K562 (cell line): ENCODE measurements at regions not wholly inside any gene's neighbourhood (a gene's known extent, or its start where the extent isn't known, plus 50 kb on each side); places are given as distances from the start of the nearest gene placed in this dataset.

Source experiments
- ATAC-seq: fragments of 200-7000 bp; cut with Tn5 transposase; 3 replicates; pipeline ENCODE4 v1.9.1; 2020; ENCODE audit warnings: moderate library complexity
- BruUV-seq: library from RNA; stranded (reverse); fragments of 400-500 nt; replicated peaks from 2 replicates; lab custom pipeline; 2021; lab: Mats Ljungman, UMichigan
- CTCF ChIA-PET: fragments of 300-600 bp; formaldehyde crosslinking; extraction: SDS; loops from one replicate; lab custom pipeline; 2021; ENCODE audit warnings: low intra/inter-chr PET ratio; lab: Yijun Ruan, JAX
- POLR2A ChIA-PET: fragments of 300-600, 350-650 bp; sonication (Branson Sonifier 250); formaldehyde crosslinking; extraction: SDS; loops from one replicate; lab custom pipeline; 2021; ENCODE audit warnings: antibody characterized with exemption, inconsistent platforms; lab: Yijun Ruan, JAX
- DNase-seq, 4 experiments: peaks; one replicate each; pipeline versions ENCODE4 v3.0.0 to v3.0.0-alpha.2; 2011 to 2018; ENCODE audit warnings: low spot score in 3 of 4, mixed read lengths in 3 of 4; ENCODE audit errors: extremely low read depth in 1 of 4
- FAIRE-seq: peaks from 2 replicates; lab custom pipeline; 2011; peaks lifted over from hg19 to GRCh38; lab: Jason Lieb, UNC
- H2AFZ ChIP-seq: 2 replicates; pipeline ENCODE4 v1.6.0; 2011; ENCODE audit warnings: low read depth, low read length, control low read depth, inconsistent platforms
- H3K27ac ChIP-seq: fragments of 200-600 bp; 3 replicates; pipeline ENCODE4 v1.8.0; 2011; ENCODE audit warnings: low read depth, mild to moderate bottlenecking, control low read depth, inconsistent platforms, low read length, moderate library complexity, mixed read lengths; ENCODE audit errors: extremely low read depth
- H3K27me3 ChIP-seq, 2 experiments: fragments of 300-600 bp in 1 of 2; 2 replicates in 1 of 2; 3 replicates in 1 of 2; pipeline versions ENCODE4 v1.6.0 to v1.8.0; 2011; ENCODE audit warnings: inconsistent platforms in 2 of 2, low read length in 2 of 2, mild to moderate bottlenecking in 1 of 2, mixed read lengths in 1 of 2, moderate library complexity in 1 of 2; ENCODE audit not compliant: control insufficient read depth in 2 of 2, insufficient read depth in 2 of 2
- H3K36me3 ChIP-seq: fragments of 300-600 bp; 3 replicates; pipeline ENCODE4 v1.8.0; 2011; ENCODE audit warnings: mild to moderate bottlenecking, low read length, inconsistent platforms; ENCODE audit not compliant: control insufficient read depth, insufficient read depth
- H3K4me1 ChIP-seq, 2 experiments: fragments of 200-600 bp in 1 of 2; replicated peaks in 1 of 2; 2 replicates in 1 of 2; 3 replicates in 1 of 2; pipeline versions ENCODE4 v1.5.1 to v1.8.0; 2011; ENCODE audit warnings: inconsistent platforms in 2 of 2, low read length in 2 of 2, mild to moderate bottlenecking in 1 of 2, mixed read lengths in 1 of 2, moderate library complexity in 1 of 2; ENCODE audit not compliant: control insufficient read depth in 2 of 2, insufficient read depth in 2 of 2
- H3K4me2 ChIP-seq: 2 replicates; pipeline ENCODE4 v1.6.1; 2011; ENCODE audit warnings: low read length, control low read depth, inconsistent platforms, mixed read lengths; ENCODE audit not compliant: insufficient read depth
- H3K4me3 ChIP-seq: fragments of 200-600 bp; sonication (generic), shearing (Covaris generic); 2 replicates; pipeline ENCODE4 v1.5.1; 2016; ENCODE audit warnings: control low read depth, inconsistent platforms
- H3K79me2 ChIP-seq: fragments of 200-600 bp; 3 replicates; pipeline ENCODE4 v1.8.0; 2011; ENCODE audit warnings: low read length, inconsistent platforms; ENCODE audit not compliant: control insufficient read depth, insufficient read depth
- H3K9ac ChIP-seq, 2 experiments: 2 replicates each; pipeline versions ENCODE4 v1.6.0 to v1.6.1; 2011; ENCODE audit warnings: low read depth in 2 of 2, low read length in 2 of 2, control low read depth in 1 of 2, inconsistent platforms in 1 of 2, mild to moderate bottlenecking in 1 of 2, mixed read lengths in 1 of 2; ENCODE audit not compliant: insufficient read depth in 1 of 2
- H3K9me1 ChIP-seq: one replicate; pipeline ENCODE4 v1.6.0; 2011; ENCODE audit warnings: inconsistent platforms, mild to moderate bottlenecking, low read length, moderate library complexity; ENCODE audit not compliant: control insufficient read depth, insufficient read depth
- H3K9me3 ChIP-seq: replicated peaks from 2 replicates; pipeline ENCODE4 v1.5.1; 2011; ENCODE audit warnings: low read depth, low read length, inconsistent platforms; ENCODE audit not compliant: control insufficient read depth, insufficient read depth
- H4K20me1 ChIP-seq: replicated peaks from 2 replicates; pipeline ENCODE4 v1.6.1; 2011; ENCODE audit warnings: low read length, inconsistent platforms, mixed read lengths; ENCODE audit not compliant: control insufficient read depth, insufficient read depth
- CBFB ChIP-seq: sonication (generic); formaldehyde crosslinking; IDR thresholded peaks from 2 replicates; pipeline ENCODE4 v1.4.0; 2020; ENCODE audit warnings: mild to moderate bottlenecking, missing genetic modification reagents
- GTF2E2 ChIP-seq: fragments of 200-800 bp; sonication (Bioruptor generic); IDR thresholded peaks from 2 replicates; pipeline ENCODE4 v1.6.1; 2016; ENCODE audit warnings: missing genetic modification characterization, missing compliant biosample characterization
- HINFP ChIP-seq: fragments of 450-650 bp; conservative IDR thresholded peaks from 2 replicates; pipeline ENCODE4 v1.6.1; 2016; ENCODE audit warnings: missing genetic modification characterization, low read depth, mild to moderate bottlenecking, control low read depth, missing compliant biosample characterization
- RBM39 ChIP-seq: fragments of 200-400 bp; formaldehyde crosslinking; optimal IDR thresholded peaks from 2 replicates; pipeline ENCODE3; 2018; ENCODE audit warnings: low read depth, low read length
- SIN3B ChIP-seq: fragments of 450-650 bp; IDR thresholded peaks from 2 replicates; pipeline ENCODE4 v1.6.1; 2017; ENCODE audit warnings: low read depth, mild to moderate bottlenecking, moderate library complexity
- SIX5 ChIP-seq, 2 experiments: IDR thresholded peaks; 2 replicates each; pipeline ENCODE4 v1.6.1; 2011; ENCODE audit warnings: low read length in 2 of 2, borderline replicate concordance in 1 of 2, low read depth in 1 of 2, mild to moderate bottlenecking in 1 of 2, moderate library complexity in 1 of 2; ENCODE audit not compliant: insufficient read depth in 1 of 2
- SRF ChIP-seq, 2 experiments: fragments of 250-450, 450-650 bp in 1 of 2; sonication (Bioruptor Pico) in 1 of 2; sonication (generic) in 1 of 2; formaldehyde crosslinking; IDR thresholded peaks; 2 replicates each; pipeline versions ENCODE4 v1.5.0 to v1.5.1; 2020 to 2022; ENCODE audit warnings: mild to moderate bottlenecking in 1 of 2, missing genetic modification reagents in 1 of 2
- WGBS: fragments of 100-300 bp; shearing (Covaris generic); methylation state at CpG from one replicate; pipeline ENCODE4 v1.1.6; 2016; ENCODE audit warnings: low coverage, mixed read lengths; ENCODE audit not compliant: insufficient coverage; ENCODE audit errors: missing lambda C conversion rate; 5-methylcytosine and 5-hydroxymethylcytosine counted together
- in situ Hi-C: fragments of 300-500 bp; cut with MboI; formaldehyde crosslinking; loops from 4 replicates; pipeline ENCODE4 v1.15.0; 2018; ENCODE audit warnings: inconsistent platforms, mixed read lengths
- intact Hi-C: fragments of 100-400 bp; cut with micrococcal nuclease; formaldehyde crosslinking; loops from 2 replicates; pipeline ENCODE4 v1.14.2; 2022

- no peaks in the 10 kb centered on the region for H3K79me2 ChIP-seq
- CTCF ChIA-PET = no interaction called here
These were observed 247.1 kb upstream of the LMCD1 start for GRCh38 chr3:8254489-8254888.

More at GRCh38 chr3:8254489-8254888, 247.1 kb upstream of the LMCD1 start:
- Histone ChIP-seq H3K9me1 (no peaks in the 10 kb centered on the region), H2AFZ (no peak overlapping the region), H3K36me3 (no peaks in the 10 kb centered on the region), H3K4me3 (no peak overlapping the region), H3K9me3 (no peaks in the 10 kb centered on the region; the same call in 1 of the 2 replicates), H4K20me1 (no peaks in the 10 kb centered on the region), H3K4me2 (no peak overlapping the region), H3K27ac (no peak overlapping the region), H3K27me3 (no peaks in the 10 kb centered on the region), H3K4me1 (no peaks in the 10 kb centered on the region), H3K9ac (no peak overlapping the region)
- no TSS peak for BruUV-seq
- 0% methylated on average over 2 of the region's 2 CpGs for WGBS
- in situ Hi-C loops = no loop called here
- no peak for DNase-seq
- FAIRE-seq = no peak
- ATAC-seq = no peak
- intact Hi-C loops = no loop called here
- TF ChIP-seq HINFP (tag) = no peak
- TF ChIP-seq SIX5 (IDR thresholded peaks at IDR 0.05; ENCODE audit: borderline replicate concordance in 1 of 2, insufficient read depth in 1 of 2, low read depth in 1 of 2, low read length in 2 of 2) = no peak
- TF ChIP-seq GTF2E2 (tag) = no peak
- TF ChIP-seq SRF (CRISPR knock-in tag; IDR thresholded peaks at IDR 0.05) = no peak
- TF ChIP-seq SIN3B = no peak
- no peak for TF ChIP-seq RBM39
- no peak for TF ChIP-seq CBFB (CRISPR knock-in tag)
- POLR2A ChIA-PET = no interaction called here
